ENCODE measurements at regions not wholly inside any gene's neighbourhood (a gene's known extent, or its start where the extent isn't known, plus 50 kb on each side); places are given as distances from the start of the nearest gene placed in this dataset.

DNA sequence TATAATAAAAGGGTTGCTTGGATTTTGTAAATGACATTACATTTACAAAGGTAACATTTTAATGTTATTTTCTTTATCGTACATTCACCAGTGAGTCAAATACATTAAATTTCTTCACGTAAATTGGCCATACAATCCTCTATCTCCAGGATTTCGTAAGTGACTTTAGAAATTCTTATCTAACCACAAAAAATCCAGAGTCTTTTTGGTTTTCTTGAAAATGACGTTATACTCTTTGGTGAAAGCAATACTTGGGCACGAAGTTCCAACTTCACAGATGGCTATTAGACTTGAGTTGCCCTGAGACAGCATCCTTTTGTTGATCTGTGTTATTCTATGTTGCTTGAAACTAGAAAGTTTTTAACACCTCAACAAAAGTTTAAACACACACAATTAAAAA lies 87.4 kb upstream of the CDH10 start (continued):
- TF ChIP-seq YY1 (IDR thresholded peaks at IDR 0.05; ENCODE audit: low read depth, low read length) (no peak), TAF7 (optimal IDR thresholded peaks at IDR 0.05; ENCODE audit: borderline replicate concordance, low read depth, low read length) (no peak)

Measured in H1 (cell line).